ENCODE measurements at regions not wholly inside any gene's neighbourhood (a gene's known extent, or its start where the extent isn't known, plus 50 kb on each side); places are given as distances from the start of the nearest gene placed in this dataset.

GRCh38 chr10:35728341-35728740 lies 86.2 kb upstream of the FZD8 start:
- TF ChIP-seq CTCF (IDR thresholded peaks at IDR 0.05; ENCODE audit: low read depth, low read length): no peak
- Histone ChIP-seq H3K36me3 (no peaks in the 10 kb centered on the region), H3K9me3 (ENCODE audit: severe bottlenecking) (no peaks in the 10 kb centered on the region), H3K27ac (no peak overlapping the region), H3K4me3 (ENCODE audit: low read depth, low read length) (no peak overlapping the region), H3K27me3 (ENCODE audit: insufficient read depth, low read depth, severe bottlenecking) (no peaks in the 10 kb centered on the region)
- DNase-seq: no peak

GRCh38 chr10:35726846-35727245 lies 84.8 kb upstream of the FZD8 start:
- Histone ChIP-seq H3K27ac (no peak overlapping the region), H3K4me3 (ENCODE audit: low read depth, low read length) (no peak overlapping the region), H3K36me3 (no peaks in the 10 kb centered on the region), H3K9me3 (ENCODE audit: severe bottlenecking) (no peaks in the 10 kb centered on the region), H3K27me3 (ENCODE audit: insufficient read depth, low read depth, severe bottlenecking) (no peaks in the 10 kb centered on the region)
- DNase-seq: no peak
- TF ChIP-seq CTCF (IDR thresholded peaks at IDR 0.05; ENCODE audit: low read depth, low read length): no peak

- TF ChIP-seq CTCF (IDR thresholded peaks at IDR 0.05; ENCODE audit: low read depth, low read length): no peak
- H3K4me3 ChIP-seq (ENCODE audit: low read depth, low read length): no peak overlapping the region
- no peaks in the 10 kb centered on the region for H3K9me3 ChIP-seq (ENCODE audit: severe bottlenecking)
- H3K27ac ChIP-seq: no peak overlapping the region
- H3K27me3 ChIP-seq (ENCODE audit: insufficient read depth, low read depth, severe bottlenecking): no peaks in the 10 kb centered on the region
- H3K36me3 ChIP-seq: no peaks in the 10 kb centered on the region
- no peak for DNase-seq
Observed at GRCh38 chr10:35723992-35724391, 81.9 kb upstream of the FZD8 start.

GRCh38 chr10:35723059-35723458 lies 81.0 kb upstream of the FZD8 start:
- Histone ChIP-seq H3K36me3 (no peaks in the 10 kb centered on the region), H3K9me3 (ENCODE audit: severe bottlenecking) (no peaks in the 10 kb centered on the region), H3K27ac (no peak overlapping the region), H3K27me3 (ENCODE audit: insufficient read depth, low read depth, severe bottlenecking) (no peaks in the 10 kb centered on the region), H3K4me3 (ENCODE audit: low read depth, low read length) (no peak overlapping the region)
- TF ChIP-seq CTCF (IDR thresholded peaks at IDR 0.05; ENCODE audit: low read depth, low read length): no peak
- no peak for DNase-seq

- DNase-seq: no peak
- no peaks in the 10 kb centered on the region for H3K27me3 ChIP-seq (ENCODE audit: insufficient read depth, low read depth, severe bottlenecking)
- TF ChIP-seq CTCF (IDR thresholded peaks at IDR 0.05; ENCODE audit: low read depth, low read length): no peak
- H3K9me3 ChIP-seq (ENCODE audit: severe bottlenecking): no peaks in the 10 kb centered on the region
- H3K36me3 ChIP-seq: no peaks in the 10 kb centered on the region
- H3K27ac ChIP-seq: no peak overlapping the region
- H3K4me3 ChIP-seq (ENCODE audit: low read depth, low read length): no peak overlapping the region
Observed at GRCh38 chr10:35722636-35723035, 80.5 kb upstream of the FZD8 start.

- TF ChIP-seq CTCF (IDR thresholded peaks at IDR 0.05; ENCODE audit: low read depth, low read length): no peak
- no peak for DNase-seq
Observed at GRCh38 chr10:35722226-35722625, 80.1 kb upstream of the FZD8 start.

More at GRCh38 chr10:35722226-35722625, 80.1 kb upstream of the FZD8 start:
- no peak overlapping the region for H3K4me3 ChIP-seq (ENCODE audit: low read depth, low read length)
- H3K27me3 ChIP-seq (ENCODE audit: insufficient read depth, low read depth, severe bottlenecking): no peaks in the 10 kb centered on the region
- H3K36me3 ChIP-seq: no peaks in the 10 kb centered on the region
- no peak overlapping the region for H3K27ac ChIP-seq
- no peaks in the 10 kb centered on the region for H3K9me3 ChIP-seq (ENCODE audit: severe bottlenecking)
